Endothelial cell (in vitro differentiated cells): ENCODE measurements at regions not wholly inside any gene's neighbourhood (a gene's known extent, or its start where the extent isn't known, plus 50 kb on each side); places are given as distances from the start of the nearest gene placed in this dataset.

Experiments used
- DNase-seq: peaks from one replicate; pipeline ENCODE4 v3.0.0; 2021; ENCODE audit warnings: low spot score
- H3K27ac Mint-ChIP-seq: one replicate; pipeline ENCODE4 v1.8.0; 2021; ENCODE audit warnings: mixed read lengths, inconsistent platforms; ENCODE audit not compliant: unreplicated experiment
- H3K27me3 Mint-ChIP-seq: one replicate; pipeline ENCODE4 v1.8.0; 2021; ENCODE audit warnings: mild to moderate bottlenecking, moderate library complexity, mixed read lengths, inconsistent platforms; ENCODE audit not compliant: unreplicated experiment
- H3K36me3 Mint-ChIP-seq: one replicate; pipeline ENCODE4 v1.8.0; 2021; ENCODE audit warnings: mild to moderate bottlenecking, low read depth, mixed read lengths, inconsistent platforms; ENCODE audit not compliant: unreplicated experiment
- H3K4me1 Mint-ChIP-seq: one replicate; pipeline ENCODE4 v1.8.0; 2021; ENCODE audit warnings: mild to moderate bottlenecking, mixed read lengths, inconsistent platforms; ENCODE audit not compliant: unreplicated experiment
- H3K4me3 Mint-ChIP-seq: one replicate; pipeline ENCODE4 v1.8.0; 2021; ENCODE audit warnings: mild to moderate bottlenecking, mixed read lengths, inconsistent platforms; ENCODE audit not compliant: unreplicated experiment
- H3K9me3 Mint-ChIP-seq: one replicate; pipeline ENCODE4 v1.8.0; 2021; ENCODE audit warnings: mixed read lengths, inconsistent platforms; ENCODE audit not compliant: unreplicated experiment
- TF ChIP-seq, protein P1 (sequence below): fragments of 200-600 bp; sonication (generic); IDR thresholded peaks from one replicate; pipeline ENCODE4 v1.5.0; 2021; ENCODE audit warnings: antibody characterized with exemption; ENCODE audit not compliant: unreplicated experiment

DNA sequence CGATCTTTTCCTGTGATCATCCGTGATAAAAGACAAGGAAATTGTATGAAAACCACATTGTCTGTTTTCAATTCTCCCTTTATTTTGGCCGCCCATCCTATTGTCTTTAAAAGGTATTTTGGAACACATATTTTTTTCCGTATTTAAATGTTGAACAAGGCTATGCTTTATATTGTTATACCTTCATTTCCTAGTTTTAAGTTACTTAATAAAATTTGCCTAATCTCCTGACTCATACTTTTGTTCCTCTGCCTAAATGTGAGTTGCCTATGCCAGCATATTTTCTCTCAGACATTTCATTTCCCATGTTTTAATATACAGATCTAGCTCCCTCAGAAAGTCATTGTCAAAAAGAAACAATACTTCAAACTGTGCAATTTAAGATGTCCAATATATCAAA is 104.2 kb downstream of the SLITRK6 start:
- Mint-ChIP-seq H3K27me3 (no peaks in the 10 kb centered on the region), H3K4me3 (no peak overlapping the region), H3K4me1 (no peaks in the 10 kb centered on the region), H3K27ac (no peak overlapping the region), H3K9me3 (no peaks in the 10 kb centered on the region), H3K36me3 (no peaks in the 10 kb centered on the region)
- TF ChIP-seq, protein P1, sequence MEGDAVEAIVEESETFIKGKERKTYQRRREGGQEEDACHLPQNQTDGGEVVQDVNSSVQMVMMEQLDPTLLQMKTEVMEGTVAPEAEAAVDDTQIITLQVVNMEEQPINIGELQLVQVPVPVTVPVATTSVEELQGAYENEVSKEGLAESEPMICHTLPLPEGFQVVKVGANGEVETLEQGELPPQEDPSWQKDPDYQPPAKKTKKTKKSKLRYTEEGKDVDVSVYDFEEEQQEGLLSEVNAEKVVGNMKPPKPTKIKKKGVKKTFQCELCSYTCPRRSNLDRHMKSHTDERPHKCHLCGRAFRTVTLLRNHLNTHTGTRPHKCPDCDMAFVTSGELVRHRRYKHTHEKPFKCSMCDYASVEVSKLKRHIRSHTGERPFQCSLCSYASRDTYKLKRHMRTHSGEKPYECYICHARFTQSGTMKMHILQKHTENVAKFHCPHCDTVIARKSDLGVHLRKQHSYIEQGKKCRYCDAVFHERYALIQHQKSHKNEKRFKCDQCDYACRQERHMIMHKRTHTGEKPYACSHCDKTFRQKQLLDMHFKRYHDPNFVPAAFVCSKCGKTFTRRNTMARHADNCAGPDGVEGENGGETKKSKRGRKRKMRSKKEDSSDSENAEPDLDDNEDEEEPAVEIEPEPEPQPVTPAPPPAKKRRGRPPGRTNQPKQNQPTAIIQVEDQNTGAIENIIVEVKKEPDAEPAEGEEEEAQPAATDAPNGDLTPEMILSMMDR, result no peak
- no peak for DNase-seq

DNA sequence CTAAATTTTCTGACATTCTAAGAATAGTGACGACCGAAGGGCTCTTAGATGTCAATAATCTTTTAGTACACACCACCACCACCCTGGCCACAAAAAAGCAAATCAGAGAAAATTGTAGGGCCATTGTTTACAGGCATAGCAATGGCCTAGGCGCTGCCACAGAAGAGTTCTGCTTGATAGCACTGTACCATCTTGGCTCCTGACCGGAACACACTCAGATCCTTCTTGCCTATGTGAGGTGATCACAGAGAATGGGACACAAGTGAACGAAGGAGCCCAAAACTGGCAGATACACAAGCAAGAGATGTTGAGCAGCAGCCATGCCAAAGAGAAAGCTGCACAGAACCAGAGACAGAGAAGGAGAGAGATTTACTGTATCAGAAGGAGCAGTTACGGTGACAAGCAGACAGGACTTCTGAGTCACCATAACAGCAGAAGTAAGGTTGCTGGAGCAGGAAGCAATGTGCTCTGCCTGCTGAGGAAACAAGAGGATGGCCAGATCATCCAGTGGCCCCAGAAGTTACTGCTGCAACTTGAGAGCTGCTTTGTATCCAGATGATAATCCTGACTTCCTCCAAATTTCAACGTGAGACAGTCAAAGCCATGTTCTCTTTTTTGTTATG is 105.2 kb downstream of the SLITRK6 start:
- Mint-ChIP-seq H3K4me3 (no peak overlapping the region), H3K27me3 (no peaks in the 10 kb centered on the region), H3K27ac (no peak overlapping the region), H3K4me1 (no peaks in the 10 kb centered on the region), H3K36me3 (no peaks in the 10 kb centered on the region), H3K9me3 (no peaks in the 10 kb centered on the region)
- no peak for DNase-seq
- TF ChIP-seq, protein P1, result no peak

DNA sequence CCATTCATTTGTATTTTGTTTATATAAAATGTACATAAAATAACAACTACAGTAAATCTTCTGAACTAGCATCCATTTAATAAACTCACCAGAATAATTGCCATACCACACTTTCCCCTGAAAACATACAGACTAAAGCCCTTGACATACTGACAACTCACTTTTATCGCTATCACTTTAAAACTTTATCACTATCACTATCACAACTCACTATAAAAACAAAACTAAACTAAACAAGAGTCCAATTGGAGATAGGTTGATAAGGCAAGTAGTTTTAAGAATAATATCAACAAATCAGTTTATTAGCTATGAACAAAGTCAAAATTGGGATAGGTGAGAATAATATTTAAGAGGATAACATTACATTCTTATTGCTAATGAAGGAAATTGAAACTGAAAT is 108.9 kb downstream of the SLITRK6 start:
- Mint-ChIP-seq H3K9me3 (no peaks in the 10 kb centered on the region), H3K4me1 (no peaks in the 10 kb centered on the region), H3K36me3 (no peaks in the 10 kb centered on the region), H3K27me3 (no peaks in the 10 kb centered on the region), H3K4me3 (no peak overlapping the region), H3K27ac (no peak overlapping the region)
- TF ChIP-seq, protein P1, result no peak
- no peak for DNase-seq

DNA sequence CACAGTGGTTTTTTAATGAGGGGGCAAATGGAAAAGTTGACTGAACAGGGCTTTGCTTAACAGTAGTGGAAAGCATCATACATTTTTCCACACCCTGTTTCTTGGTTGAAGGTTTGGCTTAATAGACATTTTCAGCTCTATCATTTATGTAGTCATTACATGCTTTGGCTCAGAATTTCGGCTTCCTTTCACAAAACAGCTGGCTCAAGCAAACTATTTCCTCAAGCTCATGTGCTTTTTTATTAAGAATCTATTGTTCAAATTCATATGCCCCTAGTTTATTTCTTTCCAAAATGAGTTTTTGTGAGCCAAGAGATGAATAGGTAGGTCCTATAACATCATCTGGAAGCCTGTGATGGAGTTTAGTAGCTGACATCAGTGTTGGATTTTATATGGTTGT is 113.8 kb downstream of the SLITRK6 start:
- no peaks in the 10 kb centered on the region for H3K4me1 Mint-ChIP-seq
- no peak overlapping the region for H3K27ac Mint-ChIP-seq
- no peak for DNase-seq
- TF ChIP-seq, protein P1, result no peak
- H3K9me3 Mint-ChIP-seq, result no peaks in the 10 kb centered on the region
- H3K36me3 Mint-ChIP-seq, result no peaks in the 10 kb centered on the region
- no peaks in the 10 kb centered on the region for H3K27me3 Mint-ChIP-seq
- no peak overlapping the region for H3K4me3 Mint-ChIP-seq

DNA sequence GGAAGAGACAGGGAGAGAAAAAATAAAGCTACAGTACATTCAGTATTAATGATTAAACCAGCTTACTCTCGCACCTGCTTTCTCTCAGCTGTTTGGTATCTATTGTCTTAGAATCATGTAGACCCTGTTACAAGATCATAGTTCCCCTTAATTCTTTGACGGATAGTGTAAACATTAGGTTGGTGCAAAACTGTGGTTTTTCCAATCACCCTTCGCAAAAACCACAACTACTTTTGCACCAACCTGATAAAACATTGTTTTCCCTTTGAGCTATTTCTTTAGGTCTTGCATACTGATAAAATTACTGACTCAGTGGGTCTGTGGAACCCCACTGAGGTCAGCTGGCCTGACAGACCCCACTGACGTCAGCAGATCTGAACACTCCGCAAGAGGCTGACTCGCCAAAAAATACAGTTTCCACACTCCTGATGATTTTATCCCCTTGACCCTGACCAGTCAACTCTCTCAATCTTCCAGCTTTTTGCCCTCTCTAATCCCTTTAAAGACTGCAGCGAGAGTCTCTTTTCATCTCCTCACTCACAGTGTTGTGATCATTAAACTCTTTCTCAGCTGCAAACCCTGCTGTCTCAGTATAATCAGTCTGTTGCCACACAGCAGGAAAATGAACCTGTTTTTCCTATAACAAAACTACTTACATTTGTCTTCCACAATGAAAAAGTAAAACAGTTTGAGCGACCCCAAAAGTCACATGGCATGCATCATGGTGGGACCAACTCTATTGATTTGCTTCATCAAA is 123.9 kb downstream of the SLITRK6 start:
- Mint-ChIP-seq H3K4me3 (no peak overlapping the region), H3K4me1 (no peaks in the 10 kb centered on the region), H3K27ac (no peak overlapping the region), H3K9me3 (peaks cover 8% of the 10 kb centered on the region), H3K27me3 (no peaks in the 10 kb centered on the region), H3K36me3 (no peaks in the 10 kb centered on the region)
- no peak for DNase-seq
- TF ChIP-seq, protein P1, result no peak
